Muscle of leg (tissue), 3 donors: ENCODE measurements at regions not wholly inside any gene's neighbourhood (a gene's known extent, or its start where the extent isn't known, plus 50 kb on each side); places are given as distances from the start of the nearest gene placed in this dataset.
"Not testable (repeated sequence)": the region's sequence is repeated elsewhere in the genome, so short reads cannot be mapped to it uniquely, and the experiment has no call there.

ENCODE experiments used
- DNase-seq: peaks from one replicate; pipeline ENCODE4 v3.0.0; 2013
- H3K27ac ChIP-seq: one replicate; pipeline ENCODE4 v1.5.1; 2013; ENCODE audit warnings: mild to moderate bottlenecking, low read length, control low read depth
- H3K27me3 ChIP-seq: one replicate; pipeline ENCODE4 v1.6.1; 2013; ENCODE audit warnings: low read length; ENCODE audit not compliant: control insufficient read depth, insufficient read depth
- H3K36me3 ChIP-seq: one replicate; pipeline ENCODE4 v1.6.1; 2013; ENCODE audit warnings: low read length; ENCODE audit not compliant: control insufficient read depth, insufficient read depth
- H3K4me1 ChIP-seq: one replicate; pipeline ENCODE4 v1.6.1; 2013; ENCODE audit warnings: low read length; ENCODE audit not compliant: control insufficient read depth, insufficient read depth
- H3K4me3 ChIP-seq: one replicate; pipeline ENCODE4 v1.5.1; 2013; ENCODE audit warnings: low read length, control low read depth
- H3K9me3 ChIP-seq: replicated peaks from 2 replicates; pipeline ENCODE4 v1.6.1; 2013; ENCODE audit warnings: low read depth, low read length; ENCODE audit not compliant: control insufficient read depth
- WGBS: methylation state at CpG from one replicate; pipeline ENCODE4 v1.1.5; 2013; ENCODE audit warnings: missing lambda C conversion rate; ENCODE audit not compliant: insufficient coverage; 5-methylcytosine and 5-hydroxymethylcytosine counted together

DNA sequence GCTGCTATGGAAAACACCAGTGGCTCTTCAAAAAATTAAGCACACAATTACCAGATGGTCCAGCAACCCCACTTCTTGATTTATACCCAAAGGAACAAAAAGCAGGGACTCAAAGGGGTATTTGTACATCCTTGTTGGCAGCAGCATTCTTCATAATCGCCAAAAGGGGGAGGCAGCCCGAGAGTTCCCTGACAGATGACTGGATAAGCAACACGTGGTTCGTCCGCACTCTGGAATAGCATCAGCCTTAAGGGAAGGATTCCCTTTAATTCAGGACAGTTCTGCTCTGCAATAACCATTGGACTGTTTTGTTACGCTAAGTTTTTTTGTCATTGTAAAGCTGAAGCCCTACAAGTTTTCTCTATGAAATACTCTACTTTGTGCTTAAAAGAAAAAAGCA, 76.7 kb upstream of the TWIST2 start:
- WGBS: 2% methylated on average over 5 of the region's 6 CpGs

DNA sequence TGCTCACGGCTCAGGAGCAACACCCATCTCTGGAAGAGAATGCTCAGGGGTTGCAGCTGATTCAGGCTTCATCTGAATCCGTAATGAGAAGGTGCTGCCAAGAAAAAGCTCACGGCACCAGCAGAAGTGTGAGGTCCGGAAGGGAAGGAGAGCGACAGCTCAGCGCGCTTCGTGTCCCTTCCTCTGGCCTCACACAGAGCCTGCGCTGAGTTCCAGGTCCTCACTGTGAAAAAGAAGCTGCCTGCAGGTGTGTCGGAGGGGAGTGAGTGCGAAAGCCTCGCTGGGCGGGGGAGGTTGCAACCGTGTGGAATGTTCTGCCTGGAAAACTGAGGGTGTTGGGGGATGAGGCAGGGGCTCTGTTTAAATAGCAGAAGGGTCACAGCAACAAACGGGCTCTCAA, 76.2 kb upstream of the TWIST2 start:
- Histone ChIP-seq H3K9me3 (no peaks in the 10 kb centered on the region), H3K4me1 (peaks cover 9% of the 10 kb centered on the region), H3K4me3 (no peak overlapping the region), H3K27me3 (peaks cover 15% of the 10 kb centered on the region), H3K27ac (no peak overlapping the region), H3K36me3 (no peaks in the 10 kb centered on the region)
- 26% methylated on average over 13 of the region's 15 CpGs for WGBS
- DNase-seq: peak; percentile 53

More for the DNA sequence above, 76.7 kb upstream of the TWIST2 start:
- DNase-seq: peak; percentile 72
- H3K9me3 ChIP-seq: no peaks in the 10 kb centered on the region
- H3K4me3 ChIP-seq: no peak overlapping the region
- H3K4me1 ChIP-seq: peaks cover 9% of the 10 kb centered on the region
- no peaks in the 10 kb centered on the region for H3K36me3 ChIP-seq
- H3K27ac ChIP-seq: no peak overlapping the region
- H3K27me3 ChIP-seq: peaks cover 15% of the 10 kb centered on the region

DNA sequence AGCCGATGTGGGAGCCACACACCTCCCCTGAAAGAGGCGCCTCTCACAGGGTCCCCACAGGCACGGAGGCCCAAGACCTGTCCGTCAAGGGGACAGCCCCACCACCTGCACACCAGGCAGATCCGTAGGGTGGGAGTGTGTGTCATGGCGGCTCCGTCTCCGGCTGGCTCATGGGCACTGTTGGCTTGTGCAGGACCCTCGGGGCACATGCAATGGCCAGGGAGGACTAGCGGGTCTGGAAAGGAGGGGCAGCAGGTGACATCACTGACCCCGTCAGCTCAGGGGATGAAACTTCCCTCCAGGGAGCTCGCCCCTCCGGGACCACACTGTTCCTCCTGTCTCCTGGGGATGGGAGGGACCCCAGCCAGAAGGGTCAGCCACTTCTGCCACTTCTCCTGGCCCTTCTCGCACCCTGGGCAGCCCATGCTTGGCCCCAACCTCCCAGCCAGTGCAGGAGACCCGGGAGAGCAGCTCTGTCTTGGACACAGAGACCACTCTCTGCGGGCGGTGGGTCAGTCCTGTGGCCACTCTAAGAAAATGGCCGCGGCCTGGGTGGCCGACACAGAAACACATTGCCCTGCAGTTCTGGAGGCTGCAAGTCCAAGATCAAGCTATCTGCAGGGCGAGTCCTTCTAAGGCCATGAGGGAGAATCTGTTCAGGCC, 75.1 kb upstream of the TWIST2 start:
- DNase-seq: no peak
- H3K9me3 ChIP-seq: no peaks in the 10 kb centered on the region
- 88% methylated on average over 17 of the region's 21 CpGs for WGBS
- no peak overlapping the region for H3K4me3 ChIP-seq
- H3K36me3 ChIP-seq: no peaks in the 10 kb centered on the region
- no peak overlapping the region for H3K27ac ChIP-seq
- H3K27me3 ChIP-seq: peaks cover 20% of the 10 kb centered on the region
- peaks cover 9% of the 10 kb centered on the region for H3K4me1 ChIP-seq

DNA sequence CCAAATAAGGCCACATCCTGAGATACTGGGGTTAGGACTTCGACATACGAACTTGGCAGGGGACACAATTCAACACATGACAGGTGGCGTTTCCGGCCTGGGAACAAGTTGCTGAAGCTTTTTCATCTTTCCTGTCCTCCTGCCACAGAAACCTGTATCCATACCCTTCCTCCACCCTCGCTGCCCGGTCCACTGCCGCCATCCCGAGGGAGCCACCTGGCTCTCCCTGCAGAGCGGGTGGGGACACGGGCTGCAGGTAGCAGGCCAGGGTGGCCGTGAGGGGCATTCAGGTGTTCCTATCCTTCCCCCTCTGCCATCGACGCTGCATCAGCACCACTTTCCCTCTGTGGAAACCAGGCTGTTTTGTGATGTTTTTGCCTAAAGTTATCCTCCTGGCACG, 74.4 kb upstream of the TWIST2 start:
- WGBS: 82% methylated on average over 11 of the region's 14 CpGs
- H3K27me3 ChIP-seq: peaks cover 22% of the 10 kb centered on the region
- no peaks in the 10 kb centered on the region for H3K9me3 ChIP-seq
- no peak overlapping the region for H3K27ac ChIP-seq
- DNase-seq: no peak
- H3K36me3 ChIP-seq: no peaks in the 10 kb centered on the region
- peaks cover 9% of the 10 kb centered on the region for H3K4me1 ChIP-seq
- no peak overlapping the region for H3K4me3 ChIP-seq

DNA sequence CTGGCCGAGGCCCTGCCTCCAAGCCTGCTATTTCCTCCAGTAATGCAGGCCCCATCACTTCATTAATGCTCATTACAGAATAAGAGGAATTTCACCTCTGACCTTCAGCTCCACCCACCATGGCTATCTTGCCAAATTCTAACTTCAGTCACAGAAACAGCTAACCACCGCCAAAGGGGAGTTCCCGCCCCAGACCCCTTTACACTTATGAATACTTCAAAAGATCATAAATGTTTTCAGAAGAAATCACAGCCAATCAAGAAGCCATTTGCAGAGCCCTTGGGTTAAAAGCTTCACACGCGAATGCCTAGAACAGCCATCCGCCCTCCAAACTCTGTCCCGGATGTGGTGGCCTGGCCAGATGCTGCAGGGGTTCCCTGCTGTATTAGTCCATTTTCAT, 73.8 kb upstream of the TWIST2 start:
- 69% methylated on average over 5 of the region's 7 CpGs for WGBS
- DNase-seq: peak; percentile 31
- H3K4me1 ChIP-seq: peaks cover 9% of the 10 kb centered on the region
- H3K9me3 ChIP-seq: no peaks in the 10 kb centered on the region
- H3K27ac ChIP-seq: no peak overlapping the region
- no peak overlapping the region for H3K4me3 ChIP-seq
- H3K27me3 ChIP-seq: peaks cover 23% of the 10 kb centered on the region
- no peaks in the 10 kb centered on the region for H3K36me3 ChIP-seq

DNA sequence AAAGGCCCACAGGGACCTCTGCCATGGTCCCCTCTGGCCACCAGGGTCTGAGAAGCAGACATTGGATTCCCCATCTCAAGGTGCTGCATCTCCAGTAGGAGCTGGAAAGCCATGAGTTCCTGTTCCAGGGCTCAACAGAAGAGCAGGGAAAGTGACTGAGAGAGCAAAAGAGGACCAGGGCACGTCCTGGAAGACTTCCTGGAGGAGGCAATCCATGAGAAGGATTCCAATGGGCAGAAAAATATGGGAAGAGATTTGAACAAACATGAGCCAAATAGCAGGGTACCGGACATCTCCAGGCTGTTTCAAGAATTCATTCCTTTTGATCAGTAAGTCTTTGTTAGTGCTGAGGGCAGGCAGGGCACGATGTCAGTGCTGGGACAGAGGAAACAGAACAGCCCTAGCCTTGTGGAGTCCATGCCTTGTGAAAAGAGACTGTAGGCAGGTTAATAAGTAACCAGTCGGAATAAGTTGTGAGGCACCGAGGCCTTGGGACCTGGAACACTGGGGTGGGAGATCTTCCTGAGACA, 72.8 kb upstream of the TWIST2 start:
- H3K36me3 ChIP-seq: no peaks in the 10 kb centered on the region
- WGBS: 94% methylated on average over 5 of the region's 5 CpGs
- no peak for DNase-seq
- H3K4me3 ChIP-seq: no peak overlapping the region
- peaks cover 25% of the 10 kb centered on the region for H3K27me3 ChIP-seq
- H3K27ac ChIP-seq: no peak overlapping the region
- peaks cover 9% of the 10 kb centered on the region for H3K4me1 ChIP-seq
- H3K9me3 ChIP-seq: no peaks in the 10 kb centered on the region

DNA sequence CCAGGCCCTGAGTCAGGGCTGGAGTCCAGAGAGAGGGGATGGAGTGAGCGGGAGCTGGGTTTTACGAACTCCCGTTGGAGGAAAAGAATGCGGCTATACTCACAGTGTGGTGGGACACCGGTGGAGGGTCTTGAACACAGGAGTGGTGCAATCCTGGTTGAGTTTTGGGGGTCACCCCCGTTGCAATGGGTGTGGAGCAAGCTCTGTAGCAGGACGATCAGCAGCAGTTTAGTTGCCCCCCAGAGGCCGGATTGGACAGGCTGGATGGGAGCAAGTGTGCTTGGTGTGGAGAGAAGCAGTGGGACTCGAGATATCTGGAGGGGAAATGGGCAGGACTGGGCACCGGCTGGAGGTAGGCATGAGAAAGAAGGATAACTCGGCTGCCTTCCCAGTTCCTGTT, 72.3 kb upstream of the TWIST2 start:
- H3K27me3 ChIP-seq: peaks cover 22% of the 10 kb centered on the region
- H3K4me3 ChIP-seq: no peak overlapping the region
- H3K4me1 ChIP-seq: peaks cover 9% of the 10 kb centered on the region
- H3K9me3 ChIP-seq: no peaks in the 10 kb centered on the region
- H3K27ac ChIP-seq: no peak overlapping the region
- DNase-seq: no peak
- WGBS: 78% methylated on average over 11 of the region's 11 CpGs
- H3K36me3 ChIP-seq: no peaks in the 10 kb centered on the region

DNA sequence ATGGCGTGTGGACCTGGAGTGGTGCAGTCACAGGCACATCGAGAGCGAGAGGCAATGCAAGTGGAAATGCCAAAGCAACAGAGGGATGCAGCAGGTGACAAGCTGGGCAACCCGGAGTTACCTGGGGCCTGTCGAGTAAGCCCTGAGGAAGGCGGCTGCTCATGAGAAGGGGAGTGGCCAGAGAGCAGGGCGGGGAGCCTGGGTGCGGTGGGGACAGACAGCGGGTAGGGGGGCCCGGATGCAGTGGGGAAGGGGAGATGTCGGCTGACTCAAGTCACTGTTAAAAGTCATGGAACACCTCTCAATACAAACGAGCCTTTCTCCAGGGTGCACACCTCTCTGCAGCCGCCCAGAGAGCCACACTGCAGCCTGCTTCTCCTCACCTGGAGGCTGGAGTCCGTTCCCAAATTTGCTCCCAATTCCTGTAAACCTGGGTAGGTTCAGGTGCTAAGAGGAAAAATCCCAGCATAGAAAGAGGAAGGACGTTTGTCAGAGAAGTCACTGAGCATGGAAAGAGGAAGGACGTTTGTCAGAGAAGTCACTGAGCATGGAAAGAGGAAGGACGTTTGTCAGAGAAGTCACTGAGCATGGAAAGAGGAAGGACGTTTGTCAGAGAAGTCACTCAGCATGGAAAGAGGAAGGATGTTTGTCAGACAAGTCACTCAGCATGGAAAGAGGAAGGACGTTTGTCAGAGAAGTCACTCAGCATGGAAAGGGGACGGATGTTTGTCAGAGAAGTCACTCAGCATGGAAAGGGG, 71.7 kb upstream of the TWIST2 start:
- DNase-seq: no peak
- peaks cover 22% of the 10 kb centered on the region for H3K27me3 ChIP-seq
- H3K4me1 ChIP-seq: peaks cover 9% of the 10 kb centered on the region
- no peaks in the 10 kb centered on the region for H3K36me3 ChIP-seq
- no peak overlapping the region for H3K27ac ChIP-seq
- no peaks in the 10 kb centered on the region for H3K9me3 ChIP-seq
- H3K4me3 ChIP-seq: no peak overlapping the region
- 70% methylated on average over 13 of the region's 20 CpGs for WGBS

DNA sequence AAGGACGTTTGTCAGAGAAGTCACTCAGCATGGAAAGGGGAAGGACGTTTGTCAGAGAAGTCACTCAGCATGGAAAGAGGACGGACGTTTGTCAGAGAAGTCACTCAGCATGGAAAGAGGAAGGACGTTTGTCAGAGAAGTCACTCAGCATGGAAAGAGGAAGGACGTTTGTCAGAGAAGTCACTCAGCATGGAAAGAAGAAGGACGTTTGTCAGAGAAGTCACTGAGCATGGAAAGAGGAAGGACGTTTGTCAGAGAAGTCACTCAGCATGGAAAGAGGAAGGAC, 71.2 kb upstream of the TWIST2 start:
- not testable (repeated sequence) for H3K27ac ChIP-seq, DNase-seq, H3K36me3 ChIP-seq, H3K4me3 ChIP-seq, H3K4me1 ChIP-seq, H3K9me3 ChIP-seq
- peaks cover 20% of the 10 kb centered on the region for H3K27me3 ChIP-seq
- WGBS: 32% methylated on average over 4 of the region's 8 CpGs

DNA sequence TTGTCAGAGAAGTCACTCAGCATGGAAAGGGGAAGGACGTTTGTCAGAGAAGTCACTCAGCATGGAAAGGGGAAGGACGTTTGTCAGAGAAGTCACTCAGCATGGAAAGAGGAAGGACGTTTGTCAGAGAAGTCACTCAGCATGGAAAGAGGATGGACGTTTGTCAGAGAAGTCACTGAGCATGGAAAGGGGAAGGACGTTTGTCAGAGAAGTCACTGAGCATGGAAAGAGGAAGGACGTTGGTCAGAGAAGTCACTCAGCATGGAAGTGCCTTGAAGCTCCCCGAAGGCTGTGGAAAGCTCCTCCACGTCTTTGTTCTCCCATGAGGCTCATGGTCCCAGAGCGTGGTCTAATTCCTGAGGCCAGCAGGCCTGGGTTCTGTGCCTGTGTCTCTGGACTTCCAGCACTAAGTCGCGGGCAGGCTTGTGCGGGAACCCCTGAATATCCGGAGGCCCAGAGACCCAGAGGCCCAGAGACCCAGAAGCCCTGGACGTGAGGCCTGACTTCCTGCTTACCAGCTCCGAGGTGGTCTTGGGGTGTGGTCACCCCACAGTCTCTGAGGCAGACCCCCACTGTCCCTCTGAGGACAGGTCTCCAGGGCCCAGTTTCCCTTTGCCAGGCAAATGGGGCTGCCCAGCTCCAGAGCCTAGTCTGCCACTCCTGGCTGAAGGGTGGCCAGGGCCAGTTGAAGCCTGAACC, 70.4 kb upstream of the TWIST2 start:
- no peaks in the 10 kb centered on the region for H3K36me3 ChIP-seq
- H3K27ac ChIP-seq: no peak overlapping the region
- DNase-seq: no peak
- no peaks in the 10 kb centered on the region for H3K9me3 ChIP-seq
- WGBS: 77% methylated on average over 10 of the region's 15 CpGs
- H3K4me3 ChIP-seq: no peak overlapping the region
- no peaks in the 10 kb centered on the region for H3K4me1 ChIP-seq
- H3K27me3 ChIP-seq: peaks cover 19% of the 10 kb centered on the region
